ENCODE measurements at regions not wholly inside any gene's neighbourhood (a gene's known extent, or its start where the extent isn't known, plus 50 kb on each side); places are given as distances from the start of the nearest gene placed in this dataset.
"Not testable (repeated sequence)": the region's sequence is repeated elsewhere in the genome, so short reads cannot be mapped to it uniquely, and the experiment has no call there.

DNA sequence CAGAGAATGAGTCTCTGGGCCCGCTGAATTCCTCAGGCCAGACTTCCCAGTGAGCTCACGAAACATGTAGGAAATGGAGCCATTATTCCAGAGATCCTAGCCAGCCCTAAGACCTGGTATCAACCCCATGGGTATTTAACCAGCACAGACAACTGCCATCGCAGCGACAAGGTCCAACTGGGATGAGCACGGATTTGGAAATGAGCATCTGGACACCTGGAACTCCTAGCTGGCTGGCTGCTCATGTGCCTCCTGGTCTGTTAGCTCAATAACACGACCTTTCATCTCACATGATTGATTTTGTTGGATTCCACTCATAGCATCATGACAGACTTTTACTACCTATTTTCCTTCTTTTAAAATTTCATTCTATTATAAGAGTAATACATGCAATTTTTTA lies 51.0 kb downstream of the POU3F3 start:
- no peak overlapping the region for H3K27ac ChIP-seq
- no peak for DNase-seq (ENCODE audit: low read depth, low spot score)

- DNase-seq (ENCODE audit: low read depth, low spot score) = no peak
- no peak overlapping the region for H3K27ac ChIP-seq
These were observed 55.4 kb downstream of the POU3F3 start for GRCh38 chr2:104909317-104909716.

DNA sequence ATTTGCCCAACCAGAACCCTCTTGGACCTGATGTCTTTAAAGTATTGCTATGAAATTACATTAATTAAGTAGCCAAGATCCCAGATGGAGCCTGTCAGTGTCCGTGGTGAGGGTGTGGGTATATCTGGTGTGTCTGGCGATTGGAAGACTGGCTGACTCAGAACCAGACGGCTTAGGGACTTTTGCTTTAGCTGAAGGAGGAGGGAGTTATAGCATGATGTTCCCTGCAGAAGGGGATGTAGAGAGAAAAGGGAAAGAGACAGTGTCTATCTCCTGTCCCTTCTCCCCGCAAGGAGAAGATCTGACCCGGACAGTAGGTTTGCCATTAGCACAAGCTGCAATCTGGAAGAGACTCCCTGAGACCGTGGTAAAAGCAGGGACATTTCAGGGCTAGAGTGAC lies 60.6 kb downstream of the POU3F3 start:
- DNase-seq (ENCODE audit: low read depth, low spot score) = no peak

GRCh38 chr2:104915107-104915793 lies 61.3 kb downstream of the POU3F3 start:
- DNase-seq (ENCODE audit: low read depth, low spot score) = no peak
- H3K27ac ChIP-seq = no peak overlapping the region

More for the DNA sequence above, 60.6 kb downstream of the POU3F3 start:
- no peak overlapping the region for H3K27ac ChIP-seq

DNA sequence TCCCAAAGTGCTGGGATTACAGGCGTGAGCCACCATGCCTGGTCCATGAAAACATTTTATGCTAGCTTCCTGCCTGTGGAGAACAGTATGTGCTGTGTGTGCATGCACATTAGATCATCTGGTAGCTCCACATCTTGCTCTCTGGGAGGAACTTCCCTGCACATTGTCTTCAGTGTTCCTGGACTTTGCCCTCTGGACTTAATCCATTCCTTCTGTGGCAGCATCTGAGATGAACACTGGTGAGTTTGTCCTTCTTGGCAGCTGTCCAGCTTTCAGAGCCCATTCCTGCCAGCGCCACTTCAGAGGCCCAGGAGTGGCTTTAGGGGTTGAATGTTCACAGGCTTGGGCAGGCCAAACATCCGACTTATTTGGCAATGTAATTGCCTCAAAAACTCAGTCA lies 65.2 kb downstream of the POU3F3 start:
- H3K27ac ChIP-seq = no peak overlapping the region
- no peak for DNase-seq (ENCODE audit: low read depth, low spot score)

DNA sequence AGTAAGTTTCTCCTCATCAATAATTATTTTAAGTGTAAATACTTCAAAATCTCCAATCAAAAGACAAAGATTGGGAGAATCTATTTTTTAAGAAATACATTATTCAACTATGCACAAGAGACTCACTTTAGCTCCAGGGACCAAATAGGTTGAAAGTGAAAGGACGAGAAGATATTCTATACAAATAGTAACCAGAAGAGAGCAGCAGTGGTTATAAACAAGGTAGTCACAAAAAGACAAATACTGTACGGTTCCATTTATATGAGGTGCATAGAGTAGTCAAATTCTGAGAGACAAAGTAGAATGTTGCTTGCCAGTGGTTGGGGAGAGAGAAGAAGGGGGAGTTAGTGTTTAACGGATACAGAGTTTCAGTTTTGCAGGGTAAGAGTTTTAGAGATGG lies 69.8 kb downstream of the POU3F3 start:
- DNase-seq (ENCODE audit: low read depth, low spot score) = no peak
- no peak overlapping the region for H3K27ac ChIP-seq

DNA sequence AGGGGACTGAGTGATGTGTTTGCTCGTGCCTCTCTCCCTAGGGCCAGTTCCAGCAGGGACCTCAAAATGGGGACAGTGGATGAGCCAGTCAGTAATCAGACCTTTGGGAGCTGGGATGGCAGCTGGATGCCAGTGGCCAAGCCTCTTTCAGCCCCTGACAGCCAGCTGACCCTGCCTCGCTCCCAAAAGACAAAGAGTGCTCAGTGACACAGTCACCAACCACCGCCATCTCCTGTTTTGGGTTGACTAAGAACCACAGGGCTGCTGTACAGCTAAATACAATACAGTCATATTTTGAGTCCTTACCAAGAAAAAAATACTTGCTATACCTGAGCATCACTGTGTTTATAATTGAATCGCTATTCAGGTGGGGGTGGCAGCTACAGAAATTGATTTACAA lies 75.7 kb downstream of the POU3F3 start:
- no peak for DNase-seq (ENCODE audit: low read depth, low spot score)
- H3K27ac ChIP-seq = no peak overlapping the region

DNA sequence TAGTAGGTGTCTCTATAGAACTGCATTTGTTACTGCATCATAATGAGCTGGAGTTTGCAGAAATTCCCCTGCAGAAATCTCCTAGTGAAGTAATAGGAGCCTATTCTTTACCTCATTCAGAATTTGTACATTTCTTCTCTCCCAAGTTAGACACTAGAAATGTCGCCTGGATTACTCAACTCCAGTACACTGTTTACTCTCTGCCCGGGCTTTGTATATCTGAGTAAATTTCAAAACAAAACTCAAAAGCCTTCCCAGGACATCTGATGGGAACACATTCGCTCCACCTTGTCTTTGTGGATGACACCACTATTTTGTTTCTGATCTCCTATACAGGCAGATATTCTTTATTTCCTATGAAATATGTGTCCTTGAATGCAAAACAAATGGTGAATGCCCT lies 76.8 kb downstream of the POU3F3 start:
- H3K27ac ChIP-seq = no peak overlapping the region

GRCh38 chr2:104932243-104932642 lies 78.3 kb downstream of the POU3F3 start:
- no peak overlapping the region for H3K27ac ChIP-seq
- DNase-seq (ENCODE audit: low read depth, low spot score) = no peak

More for the DNA sequence above, 76.8 kb downstream of the POU3F3 start:
- DNase-seq (ENCODE audit: low read depth, low spot score) = no peak

DNA sequence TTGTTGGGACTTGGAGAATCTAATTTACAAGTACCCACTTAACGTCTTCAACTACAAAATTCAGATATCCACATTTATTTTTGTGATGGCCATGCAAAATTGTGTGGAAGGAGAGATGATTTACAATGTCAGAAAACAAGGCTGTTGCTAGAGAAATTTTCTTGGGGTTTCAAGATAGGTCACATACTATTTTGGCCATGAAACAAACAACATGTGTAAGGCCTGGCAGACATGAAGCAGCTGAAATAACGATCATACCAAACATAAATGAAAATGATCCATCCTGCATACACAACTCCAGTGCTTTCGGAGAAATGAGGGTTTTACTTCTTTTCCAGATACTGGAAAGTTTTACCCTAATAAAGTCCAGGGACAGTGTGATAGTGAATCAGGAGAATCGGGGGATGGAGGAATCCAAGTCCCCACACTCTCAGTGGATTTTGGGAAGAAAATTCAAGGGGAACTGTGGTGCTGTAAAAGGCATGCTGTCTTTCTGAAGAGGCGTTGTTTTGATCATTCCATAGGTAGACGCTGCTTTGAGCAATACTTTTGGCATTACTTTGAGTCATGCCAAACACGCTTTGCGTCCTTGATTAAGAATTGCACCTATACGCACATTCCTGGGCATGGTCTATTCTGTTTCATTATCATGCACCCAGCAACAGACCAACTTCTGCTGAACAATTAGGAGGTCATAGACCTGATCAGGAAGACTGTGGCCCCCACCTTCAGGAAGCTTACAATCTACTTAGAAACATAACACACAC lies 79.4 kb downstream of the POU3F3 start:
- no peak overlapping the region for H3K27ac ChIP-seq
- DNase-seq (ENCODE audit: low read depth, low spot score) = no peak

GRCh38 chr2:104936527-104936926 lies 82.6 kb downstream of the POU3F3 start:
- H3K27ac ChIP-seq = no peak overlapping the region
- no peak for DNase-seq (ENCODE audit: low read depth, low spot score)

GRCh38 chr2:104938231-104938941 lies 84.5 kb downstream of the POU3F3 start:
- no peak overlapping the region for H3K27ac ChIP-seq
- DNase-seq (ENCODE audit: low read depth, low spot score) = no peak

DNA sequence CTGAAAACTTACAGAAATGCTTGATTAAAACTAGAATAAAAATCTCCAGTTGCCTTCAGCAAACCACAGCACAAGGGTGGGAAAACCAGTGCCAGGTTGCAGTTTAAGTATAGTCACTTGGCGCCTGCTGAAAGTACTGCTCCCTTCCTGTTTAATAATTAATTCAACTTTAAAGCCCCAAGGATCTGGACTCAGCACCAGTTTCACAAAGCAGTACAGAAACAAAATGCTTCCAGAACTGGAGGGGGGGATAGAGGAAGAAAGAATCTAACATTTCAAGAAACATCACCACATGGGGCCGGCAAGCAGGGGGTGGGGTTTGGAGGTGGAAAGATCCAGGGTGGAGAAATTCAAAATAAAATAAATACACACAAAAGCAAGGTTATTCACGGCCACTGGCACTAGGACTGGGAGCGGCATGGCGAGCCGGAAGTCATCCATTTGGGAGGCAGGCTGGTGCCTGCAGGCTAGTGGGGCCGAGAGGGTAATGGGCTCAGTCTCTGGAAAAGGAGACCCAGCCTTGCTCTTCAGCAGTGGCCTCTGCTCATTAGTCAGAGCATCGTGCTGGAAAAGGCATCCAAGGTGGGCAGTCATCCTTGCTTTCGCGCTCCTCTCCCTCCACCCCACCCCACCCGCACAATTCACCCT lies 85.8 kb downstream of the POU3F3 start:
- DNase-seq (ENCODE audit: low read depth, low spot score) = no peak
- H3K27ac ChIP-seq = no peak overlapping the region

- H3K27ac ChIP-seq = no peak overlapping the region
- DNase-seq (ENCODE audit: low read depth, low spot score) = no peak
These were observed 90.6 kb downstream of the POU3F3 start for GRCh38 chr2:104944495-104944894.

- H3K27ac ChIP-seq = no peak overlapping the region
These were observed 91.2 kb downstream of the POU3F3 start for GRCh38 chr2:104945121-104945520.

GRCh38 chr2:104945866-104946265 lies 92.0 kb downstream of the POU3F3 start:
- no peak overlapping the region for H3K27ac ChIP-seq
- no peak for DNase-seq (ENCODE audit: low read depth, low spot score)

More at GRCh38 chr2:104945121-104945520, 91.2 kb downstream of the POU3F3 start:
- no peak for DNase-seq (ENCODE audit: low read depth, low spot score)

- DNase-seq (ENCODE audit: low read depth, low spot score) = peak; percentile 24
- not testable (repeated sequence) for H3K27ac ChIP-seq
These were observed 90.4 kb upstream of the MRPS9 start for GRCh38 chr2:104947456-104947855.

DNA sequence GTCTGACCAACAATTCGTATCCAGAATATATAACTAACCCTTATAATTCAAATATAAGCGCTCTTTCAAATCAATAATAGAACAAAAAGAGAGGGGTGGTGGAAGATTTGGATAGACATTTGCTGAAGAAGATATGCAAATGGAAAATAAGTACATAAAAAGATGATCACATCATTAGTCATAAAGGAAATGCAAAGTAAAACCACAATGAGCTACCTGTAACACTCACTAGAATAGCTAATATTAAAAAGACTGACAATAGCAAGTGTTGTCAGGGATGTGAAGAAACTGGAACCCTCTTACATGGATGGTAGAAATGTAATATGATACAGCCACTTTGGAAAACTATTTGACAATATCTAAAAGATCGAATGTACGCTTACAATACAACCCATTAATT lies 84.9 kb upstream of the MRPS9 start:
- no peak overlapping the region for H3K27ac ChIP-seq
- no peak for DNase-seq (ENCODE audit: low read depth, low spot score)

GRCh38 chr2:104965900-104966299 lies 72.0 kb upstream of the MRPS9 start:
- DNase-seq (ENCODE audit: low read depth, low spot score) = no peak
- no peak overlapping the region for H3K27ac ChIP-seq

DNA sequence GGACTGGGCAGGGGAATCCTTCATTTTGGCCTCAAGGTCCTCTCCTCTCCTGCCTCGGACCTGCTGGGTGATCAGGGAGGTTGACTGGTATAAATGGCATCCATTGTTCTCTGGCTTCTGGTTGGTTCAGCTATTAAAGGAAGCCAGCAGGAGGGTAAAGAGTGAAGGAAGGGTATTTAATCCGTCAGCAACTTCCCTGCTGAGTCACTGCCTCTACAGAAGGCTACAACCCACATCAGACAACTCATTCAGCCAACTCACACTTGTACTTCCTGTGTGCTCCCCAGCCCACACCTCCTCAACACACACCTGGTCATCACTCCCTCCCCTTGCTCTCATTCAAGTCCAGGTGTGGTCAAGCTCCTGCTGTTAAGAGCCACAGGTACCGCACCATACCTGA lies 68.3 kb upstream of the MRPS9 start:
- no peak for DNase-seq (ENCODE audit: low read depth, low spot score)
- H3K27ac ChIP-seq = no peak overlapping the region

DNA sequence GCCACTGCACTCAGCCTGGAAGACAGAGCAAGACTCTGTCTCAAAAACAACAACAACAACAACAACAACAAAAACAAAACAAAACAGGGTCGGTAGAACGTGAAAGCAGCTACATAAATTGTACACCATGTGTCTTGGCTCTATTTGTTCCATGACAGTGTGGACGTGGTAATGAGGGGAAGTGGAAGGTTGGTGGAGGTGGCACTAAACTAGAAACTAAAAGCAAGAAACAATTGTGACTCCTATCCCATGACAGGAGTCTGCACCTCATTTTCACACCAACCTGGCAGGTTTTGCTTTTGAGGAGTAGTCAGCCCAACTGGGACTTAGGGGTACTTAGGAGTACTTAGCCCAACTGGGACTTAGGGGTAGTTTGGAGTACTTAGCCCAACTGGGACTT lies 62.5 kb upstream of the MRPS9 start:
- H3K27ac ChIP-seq = no peak overlapping the region
- no peak for DNase-seq (ENCODE audit: low read depth, low spot score)
